Prostate gland (tissue), 2 donors: ENCODE measurements at regions not wholly inside any gene's neighbourhood (a gene's known extent, or its start where the extent isn't known, plus 50 kb on each side); places are given as distances from the start of the nearest gene placed in this dataset.

Experiments
- DNase-seq: peaks from one replicate; pipeline ENCODE4 v3.0.0-alpha.2; 2019; ENCODE audit warnings: low spot score
- H3K27ac ChIP-seq, 2 donors: fragments of 200-600 bp; sonication (generic); 2 replicates each; pipeline ENCODE4 v1.5.1; 2017 to 2019
- H3K27me3 ChIP-seq: fragments of 200-600 bp; sonication (generic); replicated peaks from 2 replicates; pipeline ENCODE4 v1.5.1; 2019; ENCODE audit not compliant: insufficient read depth
- H3K36me3 ChIP-seq, 2 donors: fragments of 200-600 bp; sonication (generic); 1 replicate in 1 of 2; 2 replicates in 1 of 2; pipeline versions ENCODE4 v1.5.1 to v1.8.1; 2017 to 2019
- H3K4me1 ChIP-seq: fragments of 200-600 bp; sonication (generic); replicated peaks from 2 replicates; pipeline ENCODE4 v1.5.1; 2019
- H3K4me3 ChIP-seq, 2 donors: fragments of 200-600 bp; sonication (generic); 2 replicates each; pipeline ENCODE4 v1.5.1; 2017 to 2019
- H3K9me3 ChIP-seq: fragments of 200-600 bp; sonication (generic); 2 replicates; pipeline ENCODE4 v1.5.1; 2017
- POLR2A ChIP-seq: fragments of 450-650 bp; IDR thresholded peaks from one replicate; pipeline ENCODE4 v1.6.1; 2016; ENCODE audit warnings: antibody characterized with exemption, mild to moderate bottlenecking
- POLR2AphosphoS5 ChIP-seq: sonication (generic); formaldehyde crosslinking; IDR thresholded peaks from one replicate; pipeline ENCODE4 v1.6.1; 2017; ENCODE audit warnings: antibody characterized with exemption
- WGBS: methylation state at CpG from one replicate; pipeline ENCODE4 v1.1.5; 2018; 5-methylcytosine and 5-hydroxymethylcytosine counted together
- intact Hi-C: fragments of 100-400 bp; cut with DNase I; formaldehyde crosslinking; loops from one replicate; pipeline ENCODE4 v1.14.2; 2022
- TF ChIP-seq, protein P1 (sequence below), 4 experiments: fragments of 200-600 bp in 2 of 4; fragments of 450-650 bp in 2 of 4; sonication (generic) in 2 of 4; IDR thresholded peaks; 1 replicate in 3 of 4; 2 replicates in 1 of 4; pipeline ENCODE4 v1.5.1; 2016 to 2019; ENCODE audit warnings: antibody characterized with exemption in 4 of 4, mild to moderate bottlenecking in 2 of 4, moderate library complexity in 2 of 4

DNA sequence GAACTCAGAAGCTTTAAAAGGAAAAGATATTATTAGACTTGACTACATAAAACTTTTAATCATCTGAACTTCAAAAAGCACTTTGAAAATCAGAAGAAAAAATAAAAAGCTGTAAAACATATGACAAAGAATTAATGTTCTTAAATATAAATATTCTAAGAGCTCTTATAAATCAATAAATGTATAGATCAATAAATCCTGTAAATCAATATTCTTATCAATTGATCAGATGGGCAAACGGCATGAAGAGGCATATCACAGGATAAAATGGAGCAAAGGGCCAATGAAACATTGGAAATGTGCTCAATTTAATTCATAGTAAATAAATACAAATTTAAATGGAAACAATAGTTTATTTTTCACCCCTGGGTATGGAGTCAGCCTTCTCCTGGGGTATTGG lies 66.1 kb upstream of the SMYD2 start:
- Histone ChIP-seq H3K27me3 (no peaks in the 10 kb centered on the region), H3K4me3 (no peak overlapping the region), H3K36me3 (no peaks in the 10 kb centered on the region), H3K9me3 (no peaks in the 10 kb centered on the region), H3K4me1 (no peaks in the 10 kb centered on the region), H3K27ac (no peak overlapping the region)
- no peak for DNase-seq
- intact Hi-C loops = loop anchor here (2.0 kb wide), 1 partner anchor 114 kb away; no protein-coding TSS in a partner anchor
- 42% methylated on average over 1 of the region's 1 CpG for WGBS
- TF ChIP-seq POLR2A (no peak), POLR2AphosphoS5 (no peak)
- TF ChIP-seq, protein P1, sequence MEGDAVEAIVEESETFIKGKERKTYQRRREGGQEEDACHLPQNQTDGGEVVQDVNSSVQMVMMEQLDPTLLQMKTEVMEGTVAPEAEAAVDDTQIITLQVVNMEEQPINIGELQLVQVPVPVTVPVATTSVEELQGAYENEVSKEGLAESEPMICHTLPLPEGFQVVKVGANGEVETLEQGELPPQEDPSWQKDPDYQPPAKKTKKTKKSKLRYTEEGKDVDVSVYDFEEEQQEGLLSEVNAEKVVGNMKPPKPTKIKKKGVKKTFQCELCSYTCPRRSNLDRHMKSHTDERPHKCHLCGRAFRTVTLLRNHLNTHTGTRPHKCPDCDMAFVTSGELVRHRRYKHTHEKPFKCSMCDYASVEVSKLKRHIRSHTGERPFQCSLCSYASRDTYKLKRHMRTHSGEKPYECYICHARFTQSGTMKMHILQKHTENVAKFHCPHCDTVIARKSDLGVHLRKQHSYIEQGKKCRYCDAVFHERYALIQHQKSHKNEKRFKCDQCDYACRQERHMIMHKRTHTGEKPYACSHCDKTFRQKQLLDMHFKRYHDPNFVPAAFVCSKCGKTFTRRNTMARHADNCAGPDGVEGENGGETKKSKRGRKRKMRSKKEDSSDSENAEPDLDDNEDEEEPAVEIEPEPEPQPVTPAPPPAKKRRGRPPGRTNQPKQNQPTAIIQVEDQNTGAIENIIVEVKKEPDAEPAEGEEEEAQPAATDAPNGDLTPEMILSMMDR (IDR thresholded peaks at IDR 0.05) = no peak

DNA sequence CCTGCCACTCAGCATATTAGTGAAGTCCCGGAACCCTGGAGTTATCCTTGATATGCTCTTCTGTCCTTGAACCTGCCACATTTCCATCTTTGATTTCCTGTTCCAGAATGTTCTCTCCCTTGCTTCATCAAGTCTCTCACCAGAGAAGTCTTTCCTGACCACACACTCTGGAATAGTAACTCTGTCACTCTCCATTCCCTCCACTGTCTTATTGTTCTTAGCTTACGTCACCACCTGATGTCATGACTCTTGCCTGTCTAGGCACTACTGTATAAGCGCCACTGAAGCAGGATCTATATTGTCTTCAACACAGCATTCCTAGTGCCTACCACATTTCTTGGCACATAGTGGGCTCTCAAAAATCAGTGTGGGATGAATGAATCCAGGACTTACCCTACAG lies 65.4 kb upstream of the SMYD2 start:
- intact Hi-C loops = loop anchor here (2.0 kb wide), 1 partner anchor 113 kb away; no protein-coding TSS in a partner anchor
- no peaks in the 10 kb centered on the region for H3K36me3 ChIP-seq
- no peak for DNase-seq
- H3K27me3 ChIP-seq = no peaks in the 10 kb centered on the region
- no peaks in the 10 kb centered on the region for H3K4me1 ChIP-seq
- no peaks in the 10 kb centered on the region for H3K9me3 ChIP-seq
- 85% methylated on average over 3 of the region's 3 CpGs for WGBS
- TF ChIP-seq POLR2AphosphoS5 (no peak), POLR2A (no peak)
- TF ChIP-seq, protein P1 (IDR thresholded peaks at IDR 0.05) = no peak
- H3K4me3 ChIP-seq = no peak overlapping the region
- H3K27ac ChIP-seq = peak overlapping the region in 1 of 2 donors; percentile 41

DNA sequence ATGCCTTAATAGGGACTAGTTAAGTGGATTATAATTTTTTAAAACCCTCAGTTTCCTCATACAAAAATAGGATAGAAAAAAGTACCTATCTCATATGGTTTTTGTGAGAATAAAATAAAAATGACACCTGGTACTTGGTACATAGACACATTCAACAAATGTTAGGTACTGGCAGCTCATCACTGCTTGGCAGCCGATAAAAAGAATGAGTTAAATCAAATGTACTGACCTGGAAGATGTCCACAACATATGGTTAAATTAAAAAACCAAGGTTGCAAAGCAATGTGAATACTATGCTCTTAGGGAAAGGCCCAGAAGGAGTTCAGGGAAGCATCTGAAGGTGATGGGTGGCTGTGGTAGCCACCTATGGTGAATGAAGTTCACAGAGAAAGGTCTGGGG lies 64.9 kb upstream of the SMYD2 start:
- Histone ChIP-seq H3K4me1 (no peaks in the 10 kb centered on the region), H3K4me3 (no peak overlapping the region), H3K36me3 (no peaks in the 10 kb centered on the region), H3K9me3 (no peaks in the 10 kb centered on the region), H3K27me3 (no peaks in the 10 kb centered on the region), H3K27ac (peak overlapping the region in 1 of 2 donors; percentile 41)
- TF ChIP-seq POLR2A = no peak
- TF ChIP-seq, protein P1 (IDR thresholded peaks at IDR 0.05) = no peak
- TF ChIP-seq POLR2AphosphoS5 = no peak
- DNase-seq = no peak
- 36% methylated on average over 1 of the region's 1 CpG for WGBS
- intact Hi-C loops = no loop called here

DNA sequence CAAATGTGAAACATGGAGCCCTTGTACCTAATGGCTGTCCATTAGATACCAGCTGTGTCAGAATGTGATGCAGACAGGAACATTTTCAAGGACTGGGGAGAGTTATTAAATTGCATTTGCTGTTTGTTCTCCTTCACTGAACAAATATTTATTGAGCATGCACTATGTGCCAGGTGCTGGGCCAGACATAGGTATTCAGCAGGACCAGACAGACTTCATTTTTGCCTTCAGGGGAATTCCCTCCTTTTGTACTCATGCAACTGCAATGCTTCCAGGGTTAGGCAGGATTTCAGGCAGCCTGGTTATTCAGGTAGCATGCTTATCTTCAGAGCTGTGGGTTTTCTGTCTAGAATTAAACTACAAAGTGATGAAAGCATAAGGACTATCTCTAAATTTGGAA lies 64.2 kb upstream of the SMYD2 start:
- TF ChIP-seq POLR2A (no peak), POLR2AphosphoS5 (peak; percentile 91)
- TF ChIP-seq, protein P1 (IDR thresholded peaks at IDR 0.05) = no peak
- no peak overlapping the region for H3K4me3 ChIP-seq
- no peak overlapping the region for H3K27ac ChIP-seq
- H3K36me3 ChIP-seq = no peaks in the 10 kb centered on the region
- DNase-seq = peak; percentile 84
- no peaks in the 10 kb centered on the region for H3K4me1 ChIP-seq
- no peaks in the 10 kb centered on the region for H3K27me3 ChIP-seq
- H3K9me3 ChIP-seq = no peaks in the 10 kb centered on the region
- intact Hi-C loops = no loop called here

DNA sequence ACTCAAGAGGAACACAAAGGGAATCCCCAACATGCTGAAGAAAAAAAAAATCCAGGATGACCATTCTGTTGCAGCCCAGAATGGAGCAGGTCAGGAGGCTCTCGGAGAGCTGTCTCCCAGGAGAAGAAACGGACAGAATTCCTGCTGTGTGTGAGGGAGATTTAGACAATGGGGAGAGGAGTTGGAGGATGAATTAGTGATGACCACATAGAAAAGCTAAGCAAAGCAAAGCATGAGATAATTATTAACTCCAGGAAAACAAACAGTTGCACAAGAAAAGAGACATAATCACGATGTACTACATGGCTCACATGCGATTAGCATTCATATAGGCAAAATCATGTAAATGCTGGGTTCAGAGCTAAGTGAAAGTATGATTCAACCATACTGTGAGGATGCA lies 61.1 kb upstream of the SMYD2 start:
- Histone ChIP-seq H3K4me1 (no peaks in the 10 kb centered on the region), H3K36me3 (no peaks in the 10 kb centered on the region), H3K4me3 (no peak overlapping the region), H3K9me3 (no peaks in the 10 kb centered on the region), H3K27me3 (no peaks in the 10 kb centered on the region), H3K27ac (no peak overlapping the region)
- intact Hi-C loops = no loop called here
- no peak for DNase-seq
- TF ChIP-seq POLR2AphosphoS5 = no peak
- no peak for TF ChIP-seq POLR2A
- TF ChIP-seq, protein P1 (IDR thresholded peaks at IDR 0.05) = no peak
- 82% methylated on average over 4 of the region's 4 CpGs for WGBS
